ENCODE measurements at regions not wholly inside any gene's neighbourhood (a gene's known extent, or its start where the extent isn't known, plus 50 kb on each side); places are given as distances from the start of the nearest gene placed in this dataset.

DNA sequence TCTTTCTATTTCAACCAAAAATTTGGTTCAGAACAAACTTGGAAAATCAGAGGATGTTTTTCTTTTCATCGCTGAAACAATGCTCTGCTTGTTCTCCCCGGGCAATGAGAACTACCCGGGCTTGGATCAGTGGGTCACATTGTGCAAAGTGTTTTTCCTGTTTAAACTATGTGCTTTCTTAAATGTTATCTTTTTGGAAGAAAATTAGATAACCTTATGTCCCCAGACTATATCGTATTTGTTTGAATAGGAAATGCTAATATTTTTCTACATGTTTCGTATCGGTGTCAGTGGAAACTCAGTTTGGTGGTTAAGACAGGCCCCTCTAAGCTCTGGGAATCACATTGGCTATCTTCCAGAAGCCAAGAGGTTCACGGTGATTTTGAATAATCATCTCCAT lies 319.5 kb upstream of the NFE2L3 start:
- H3K36me3 ChIP-seq (ENCODE audit: insufficient read depth, insufficient read length, low read length): no peaks in the 10 kb centered on the region
- no peaks in the 10 kb centered on the region for H3K27me3 ChIP-seq (ENCODE audit: insufficient read depth, insufficient read length)
- TF ChIP-seq SUZ12 (IDR thresholded peaks at IDR 0.05; ENCODE audit: extremely low read depth, insufficient read depth, insufficient read length): no peak
- TF ChIP-seq YY1 (IDR thresholded peaks at IDR 0.05; ENCODE audit: insufficient read depth, insufficient read length): no peak
- TF ChIP-seq ZNF274 (IDR thresholded peaks at IDR 0.05; ENCODE audit: low read depth, low read length): no peak
- no peaks in the 10 kb centered on the region for H3K9me3 ChIP-seq (ENCODE audit: insufficient read depth, low read length)
- no peaks in the 10 kb centered on the region for H3K4me1 ChIP-seq (ENCODE audit: insufficient read depth, insufficient read length)
- no peak overlapping the region for H3K9ac ChIP-seq (ENCODE audit: insufficient read length, low read depth)
- no peak overlapping the region for H3K4me3 ChIP-seq (ENCODE audit: insufficient read length, low read depth)
- DNase-seq (ENCODE audit: low read depth, low spot score): no peak

DNA sequence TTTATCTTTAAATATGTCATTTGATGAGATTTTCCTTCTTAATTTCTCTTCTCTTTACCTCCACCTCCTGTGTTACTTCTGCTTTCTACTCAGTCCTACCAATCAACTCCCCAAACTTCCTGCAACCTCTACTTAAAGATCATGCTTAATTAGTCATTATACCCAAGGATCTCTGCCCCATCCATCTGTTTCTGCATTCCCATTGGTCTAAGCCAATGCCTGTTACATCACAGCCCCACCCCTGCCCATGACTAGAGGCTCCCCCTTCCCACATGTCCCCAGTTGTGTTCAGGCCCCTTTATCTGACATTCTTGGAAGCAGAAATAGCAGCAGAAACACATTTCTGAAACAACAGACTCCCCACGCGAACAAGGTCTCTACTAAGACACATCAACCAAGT lies 319.1 kb upstream of the NFE2L3 start:
- H3K9me3 ChIP-seq (ENCODE audit: insufficient read depth, low read length): no peaks in the 10 kb centered on the region
- no peak for DNase-seq (ENCODE audit: low read depth, low spot score)
- H3K4me1 ChIP-seq (ENCODE audit: insufficient read depth, insufficient read length): no peaks in the 10 kb centered on the region
- H3K4me3 ChIP-seq (ENCODE audit: insufficient read length, low read depth): no peak overlapping the region
- TF ChIP-seq YY1 (IDR thresholded peaks at IDR 0.05; ENCODE audit: insufficient read depth, insufficient read length) (no peak), ZNF274 (IDR thresholded peaks at IDR 0.05; ENCODE audit: low read depth, low read length) (no peak), SUZ12 (IDR thresholded peaks at IDR 0.05; ENCODE audit: extremely low read depth, insufficient read depth, insufficient read length) (no peak)
- H3K9ac ChIP-seq (ENCODE audit: insufficient read length, low read depth): no peak overlapping the region
- H3K27me3 ChIP-seq (ENCODE audit: insufficient read depth, insufficient read length): no peaks in the 10 kb centered on the region
- no peaks in the 10 kb centered on the region for H3K36me3 ChIP-seq (ENCODE audit: insufficient read depth, insufficient read length, low read length)

- no peaks in the 10 kb centered on the region for H3K27me3 ChIP-seq (ENCODE audit: insufficient read depth, insufficient read length)
- TF ChIP-seq ZNF274 (IDR thresholded peaks at IDR 0.05; ENCODE audit: low read depth, low read length): no peak
- TF ChIP-seq YY1 (IDR thresholded peaks at IDR 0.05; ENCODE audit: insufficient read depth, insufficient read length): no peak
- no peak for DNase-seq (ENCODE audit: low read depth, low spot score)
- H3K36me3 ChIP-seq (ENCODE audit: insufficient read depth, insufficient read length, low read length): no peaks in the 10 kb centered on the region
- H3K9ac ChIP-seq (ENCODE audit: insufficient read length, low read depth): no peak overlapping the region
- no peaks in the 10 kb centered on the region for H3K9me3 ChIP-seq (ENCODE audit: insufficient read depth, low read length)
- no peaks in the 10 kb centered on the region for H3K4me1 ChIP-seq (ENCODE audit: insufficient read depth, insufficient read length)
- no peak overlapping the region for H3K4me3 ChIP-seq (ENCODE audit: insufficient read length, low read depth)
These were observed 317.9 kb upstream of the NFE2L3 start for GRCh38 chr7:25834050-25834449.

- Histone ChIP-seq H3K4me3 (ENCODE audit: insufficient read length, low read depth) (no peak overlapping the region), H3K36me3 (ENCODE audit: insufficient read depth, insufficient read length, low read length) (no peaks in the 10 kb centered on the region), H3K9ac (ENCODE audit: insufficient read length, low read depth) (no peak overlapping the region), H3K9me3 (ENCODE audit: insufficient read depth, low read length) (no peaks in the 10 kb centered on the region), H3K4me1 (ENCODE audit: insufficient read depth, insufficient read length) (no peaks in the 10 kb centered on the region), H3K27me3 (ENCODE audit: insufficient read depth, insufficient read length) (no peaks in the 10 kb centered on the region)
- no peak for DNase-seq (ENCODE audit: low read depth, low spot score)
- TF ChIP-seq YY1 (IDR thresholded peaks at IDR 0.05; ENCODE audit: insufficient read depth, insufficient read length): no peak
- TF ChIP-seq SUZ12 (IDR thresholded peaks at IDR 0.05; ENCODE audit: extremely low read depth, insufficient read depth, insufficient read length): no peak
- TF ChIP-seq ZNF274 (IDR thresholded peaks at IDR 0.05; ENCODE audit: low read depth, low read length): no peak
These were observed 316.8 kb upstream of the NFE2L3 start for GRCh38 chr7:25835197-25835596.

DNA sequence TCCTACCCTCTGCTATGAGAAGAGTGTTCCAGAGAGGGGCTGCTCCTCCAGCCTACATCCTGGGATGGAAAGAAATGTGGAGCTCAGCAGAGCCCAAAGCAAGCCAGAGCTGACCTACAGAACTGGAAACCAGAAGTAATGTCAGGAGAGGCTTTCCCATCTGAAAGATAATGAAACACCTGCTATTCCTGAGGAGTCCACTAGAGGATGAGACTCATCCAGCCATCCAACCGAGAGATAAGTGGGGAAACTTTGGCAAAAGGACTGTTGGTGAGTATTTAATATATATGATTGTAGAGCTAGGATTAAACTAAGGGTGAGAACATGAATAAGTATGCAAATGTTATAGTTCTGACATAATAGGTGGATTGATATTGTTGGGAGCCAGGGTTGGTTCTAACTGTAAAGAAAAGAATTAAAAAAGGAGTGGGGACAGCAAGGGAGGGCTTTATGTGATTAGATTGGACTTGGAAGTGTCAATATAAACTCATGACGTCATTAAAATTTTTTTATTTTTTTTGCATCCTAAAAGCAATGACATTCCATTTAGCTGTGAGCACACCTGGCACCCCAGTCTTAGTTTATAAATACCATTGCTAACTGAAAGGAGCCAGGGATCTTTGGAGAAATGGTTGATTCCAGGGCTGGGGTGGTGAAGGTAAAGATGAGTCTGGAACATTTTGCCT lies 312.8 kb upstream of the NFE2L3 start:
- no peak overlapping the region for H3K9ac ChIP-seq (ENCODE audit: insufficient read length, low read depth)
- TF ChIP-seq SUZ12 (IDR thresholded peaks at IDR 0.05; ENCODE audit: extremely low read depth, insufficient read depth, insufficient read length): no peak
- no peak for TF ChIP-seq YY1 (IDR thresholded peaks at IDR 0.05; ENCODE audit: insufficient read depth, insufficient read length)
- TF ChIP-seq ZNF274 (IDR thresholded peaks at IDR 0.05; ENCODE audit: low read depth, low read length): no peak
- H3K36me3 ChIP-seq (ENCODE audit: insufficient read depth, insufficient read length, low read length): no peaks in the 10 kb centered on the region
- no peak for DNase-seq (ENCODE audit: low read depth, low spot score)
- H3K4me1 ChIP-seq (ENCODE audit: insufficient read depth, insufficient read length): no peaks in the 10 kb centered on the region
- no peak overlapping the region for H3K4me3 ChIP-seq (ENCODE audit: insufficient read length, low read depth)
- no peaks in the 10 kb centered on the region for H3K27me3 ChIP-seq (ENCODE audit: insufficient read depth, insufficient read length)
- no peaks in the 10 kb centered on the region for H3K9me3 ChIP-seq (ENCODE audit: insufficient read depth, low read length)

DNA sequence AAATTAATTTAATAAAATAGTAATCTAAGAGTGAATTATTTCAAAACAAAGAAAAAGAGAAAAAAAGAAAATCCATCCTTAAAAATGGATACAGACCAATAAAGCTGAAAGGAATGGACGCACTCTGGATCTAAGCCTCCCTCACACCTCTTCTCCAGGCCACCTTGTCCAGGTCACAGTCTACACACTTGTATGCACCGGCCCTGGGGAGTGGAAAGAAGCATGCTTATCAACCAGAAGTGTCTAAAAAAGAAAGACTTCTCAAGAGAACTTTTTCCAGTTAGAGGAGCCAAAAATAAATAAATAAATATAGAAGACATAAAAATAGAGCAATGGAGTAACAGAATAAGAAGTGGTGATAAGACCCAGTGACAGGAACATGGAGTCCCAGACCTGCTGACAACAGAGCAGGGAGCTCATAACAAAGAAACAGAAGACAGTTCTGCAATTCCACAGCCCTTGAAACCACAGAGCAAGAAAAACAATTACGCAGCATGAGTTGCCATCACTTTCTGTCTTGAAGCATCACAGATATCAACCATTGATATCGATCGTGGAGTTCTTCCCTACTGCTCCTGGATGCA lies 311.7 kb upstream of the NFE2L3 start:
- TF ChIP-seq YY1 (IDR thresholded peaks at IDR 0.05; ENCODE audit: insufficient read depth, insufficient read length): no peak
- TF ChIP-seq SUZ12 (IDR thresholded peaks at IDR 0.05; ENCODE audit: extremely low read depth, insufficient read depth, insufficient read length): no peak
- no peak for TF ChIP-seq ZNF274 (IDR thresholded peaks at IDR 0.05; ENCODE audit: low read depth, low read length)
- DNase-seq (ENCODE audit: low read depth, low spot score): no peak
- H3K36me3 ChIP-seq (ENCODE audit: insufficient read depth, insufficient read length, low read length): no peaks in the 10 kb centered on the region
- no peaks in the 10 kb centered on the region for H3K9me3 ChIP-seq (ENCODE audit: insufficient read depth, low read length)
- H3K9ac ChIP-seq (ENCODE audit: insufficient read length, low read depth): no peak overlapping the region
- no peaks in the 10 kb centered on the region for H3K4me1 ChIP-seq (ENCODE audit: insufficient read depth, insufficient read length)
- no peak overlapping the region for H3K4me3 ChIP-seq (ENCODE audit: insufficient read length, low read depth)
- no peaks in the 10 kb centered on the region for H3K27me3 ChIP-seq (ENCODE audit: insufficient read depth, insufficient read length)

GRCh38 chr7:25841575-25841974 lies 310.4 kb upstream of the NFE2L3 start:
- H3K9ac ChIP-seq (ENCODE audit: insufficient read length, low read depth): no peak overlapping the region
- no peaks in the 10 kb centered on the region for H3K4me1 ChIP-seq (ENCODE audit: insufficient read depth, insufficient read length)
- H3K27me3 ChIP-seq (ENCODE audit: insufficient read depth, insufficient read length): no peaks in the 10 kb centered on the region
- no peak for DNase-seq (ENCODE audit: low read depth, low spot score)
- TF ChIP-seq SUZ12 (IDR thresholded peaks at IDR 0.05; ENCODE audit: extremely low read depth, insufficient read depth, insufficient read length) (no peak), YY1 (IDR thresholded peaks at IDR 0.05; ENCODE audit: insufficient read depth, insufficient read length) (no peak), ZNF274 (IDR thresholded peaks at IDR 0.05; ENCODE audit: low read depth, low read length) (no peak)
- H3K4me3 ChIP-seq (ENCODE audit: insufficient read length, low read depth): no peak overlapping the region
- no peaks in the 10 kb centered on the region for H3K36me3 ChIP-seq (ENCODE audit: insufficient read depth, insufficient read length, low read length)
- H3K9me3 ChIP-seq (ENCODE audit: insufficient read depth, low read length): no peaks in the 10 kb centered on the region

Measured in NT2/D1 (cell line).